Activated T-cell treated with anti-CD3 and anti-CD28 coated beads, Interleukin-2, amount 50 U/mL, for 4 hours (primary cell): ENCODE measurements at regions not wholly inside any gene's neighbourhood (a gene's known extent, or its start where the extent isn't known, plus 50 kb on each side); places are given as distances from the start of the nearest gene placed in this dataset.

Experiments
- ATAC-seq, 2 donors: fragments of 200-7000 bp; cut with Tn5 transposase; one replicate each; pipeline ENCODE4 v1.10.0; 2021
- DNase-seq: peaks from one replicate; pipeline ENCODE4 v3.0.0-alpha.2; 2020
- H3K27me3 Mint-ChIP-seq: one replicate; pipeline ENCODE4 v1.8.0; 2021; ENCODE audit warnings: low read depth, mixed read lengths
- H3K36me3 Mint-ChIP-seq: one replicate; pipeline ENCODE4 v1.8.0; 2022; ENCODE audit warnings: mixed read lengths; ENCODE audit not compliant: insufficient read depth
- H3K4me1 Mint-ChIP-seq: one replicate; pipeline ENCODE4 v1.8.0; 2021; ENCODE audit warnings: low read depth, mixed read lengths
- H3K4me3 Mint-ChIP-seq: one replicate; pipeline ENCODE4 v1.8.0; 2021; ENCODE audit warnings: mild to moderate bottlenecking, moderate library complexity, mixed read lengths
- H3K9me3 Mint-ChIP-seq: one replicate; pipeline ENCODE4 v1.8.0; 2021; ENCODE audit warnings: mixed read lengths

DNA sequence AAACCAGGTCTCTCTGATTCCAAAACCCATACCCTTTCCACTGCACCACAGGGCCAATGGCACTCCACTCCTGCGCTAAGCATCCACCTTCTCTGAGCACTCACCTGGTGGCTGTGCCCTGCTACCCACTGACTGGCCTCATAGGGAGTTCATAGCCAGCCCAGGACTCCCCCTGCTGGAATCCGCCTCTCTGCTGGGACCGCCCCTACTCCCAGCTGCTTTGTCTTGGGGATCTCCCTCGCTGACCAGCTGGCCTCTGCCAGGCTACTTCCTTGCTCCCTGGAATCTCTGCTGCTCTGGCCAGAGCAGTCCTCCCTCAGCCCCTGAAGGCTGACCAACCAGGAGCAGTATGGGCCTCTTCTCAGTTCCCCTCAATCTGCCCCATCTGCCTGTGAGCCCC lies 129.7 kb downstream of the FAXC start:
- H3K4me1 Mint-ChIP-seq, result no peaks in the 10 kb centered on the region
- no peaks in the 10 kb centered on the region for H3K9me3 Mint-ChIP-seq
- no peaks in the 10 kb centered on the region for H3K36me3 Mint-ChIP-seq
- DNase-seq (no peak), ATAC-seq (peak in 1 of 2 donors; percentile 25)
- peaks cover 2% of the 10 kb centered on the region for H3K27me3 Mint-ChIP-seq
- no peak overlapping the region for H3K4me3 Mint-ChIP-seq

DNA sequence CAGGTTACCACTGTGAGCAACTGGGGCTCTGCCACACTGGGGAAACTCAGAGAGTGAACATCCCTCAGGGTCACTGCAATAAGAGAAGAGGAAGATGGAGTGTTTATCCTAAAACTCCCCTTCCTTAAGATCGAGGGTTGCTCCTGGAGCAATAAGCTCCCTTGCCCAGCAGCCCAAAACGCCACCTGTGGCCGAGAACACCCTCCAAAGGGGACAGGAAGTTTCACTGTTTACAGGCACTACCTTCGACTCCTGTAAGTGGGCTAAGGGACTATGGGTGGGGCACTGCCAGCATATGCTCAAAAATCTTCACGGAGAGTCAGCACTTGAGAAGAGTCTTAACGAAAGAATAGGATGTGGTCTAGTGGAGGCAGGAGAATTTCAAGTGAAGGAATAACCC lies 132.5 kb downstream of the FAXC start:
- Mint-ChIP-seq H3K4me1 (no peaks in the 10 kb centered on the region), H3K9me3 (no peaks in the 10 kb centered on the region), H3K4me3 (no peak overlapping the region), H3K36me3 (no peaks in the 10 kb centered on the region), H3K27me3 (peaks cover 6% of the 10 kb centered on the region)
- DNase-seq (no peak), ATAC-seq (no peak)

DNA sequence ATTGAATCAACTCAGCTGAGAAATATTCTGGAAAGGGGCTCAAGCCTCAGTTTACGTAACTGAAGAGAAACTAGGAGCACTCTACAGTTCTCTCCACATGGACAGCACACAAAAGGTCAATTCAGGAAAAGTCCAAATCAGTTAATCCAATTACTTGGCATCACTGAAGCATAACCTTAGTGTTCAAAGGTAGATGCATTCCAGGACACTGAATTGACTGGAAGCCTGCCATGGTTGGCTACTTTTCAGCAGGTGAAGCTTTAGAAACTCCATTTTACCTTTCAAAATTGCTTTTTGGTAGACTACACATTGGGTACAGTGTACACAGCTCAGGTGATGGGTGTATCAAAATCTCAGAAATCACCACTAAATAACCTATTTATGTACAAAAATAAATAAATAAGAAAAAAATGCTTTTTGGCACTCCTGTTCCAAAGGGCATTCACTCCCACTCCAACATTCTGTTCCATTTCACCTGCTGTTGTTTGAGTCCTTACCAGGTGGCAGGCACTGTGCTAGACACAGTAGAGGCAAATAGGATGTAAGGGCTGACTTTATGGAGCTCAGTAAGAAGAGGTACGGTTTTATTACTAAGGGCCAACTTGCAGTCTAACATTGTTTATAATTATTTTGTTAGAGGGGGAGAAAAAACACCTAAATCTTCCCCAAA lies 153.4 kb downstream of the FAXC start:
- ATAC-seq, result no peak
- Mint-ChIP-seq H3K27me3 (peaks cover 3% of the 10 kb centered on the region), H3K36me3 (no peaks in the 10 kb centered on the region), H3K4me1 (no peaks in the 10 kb centered on the region), H3K4me3 (no peak overlapping the region), H3K9me3 (no peaks in the 10 kb centered on the region)
- DNase-seq, result no peak

DNA sequence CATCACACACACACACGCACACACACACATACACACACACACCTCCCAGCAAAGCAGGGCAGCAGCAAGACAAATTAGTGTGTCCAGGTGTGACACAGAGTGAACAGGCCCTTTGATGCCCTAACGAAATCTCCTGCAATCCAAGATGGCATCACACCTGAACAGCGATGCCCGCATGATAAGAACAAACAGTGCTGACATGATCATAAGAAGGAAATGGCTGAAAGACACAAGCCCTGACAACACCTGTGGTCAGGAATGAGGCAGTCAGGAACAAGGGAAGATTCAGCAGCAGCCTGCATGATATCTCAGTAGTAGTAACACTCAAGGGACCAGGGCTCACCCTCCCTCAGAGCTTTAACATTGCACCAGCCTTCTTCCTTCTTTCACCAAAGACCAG lies 156.9 kb downstream of the FAXC start:
- DNase-seq (no peak), ATAC-seq (no peak)
- Mint-ChIP-seq H3K4me1 (peaks cover 3% of the 10 kb centered on the region), H3K36me3 (no peaks in the 10 kb centered on the region), H3K27me3 (peaks cover 7% of the 10 kb centered on the region), H3K9me3 (no peaks in the 10 kb centered on the region), H3K4me3 (no peak overlapping the region)

DNA sequence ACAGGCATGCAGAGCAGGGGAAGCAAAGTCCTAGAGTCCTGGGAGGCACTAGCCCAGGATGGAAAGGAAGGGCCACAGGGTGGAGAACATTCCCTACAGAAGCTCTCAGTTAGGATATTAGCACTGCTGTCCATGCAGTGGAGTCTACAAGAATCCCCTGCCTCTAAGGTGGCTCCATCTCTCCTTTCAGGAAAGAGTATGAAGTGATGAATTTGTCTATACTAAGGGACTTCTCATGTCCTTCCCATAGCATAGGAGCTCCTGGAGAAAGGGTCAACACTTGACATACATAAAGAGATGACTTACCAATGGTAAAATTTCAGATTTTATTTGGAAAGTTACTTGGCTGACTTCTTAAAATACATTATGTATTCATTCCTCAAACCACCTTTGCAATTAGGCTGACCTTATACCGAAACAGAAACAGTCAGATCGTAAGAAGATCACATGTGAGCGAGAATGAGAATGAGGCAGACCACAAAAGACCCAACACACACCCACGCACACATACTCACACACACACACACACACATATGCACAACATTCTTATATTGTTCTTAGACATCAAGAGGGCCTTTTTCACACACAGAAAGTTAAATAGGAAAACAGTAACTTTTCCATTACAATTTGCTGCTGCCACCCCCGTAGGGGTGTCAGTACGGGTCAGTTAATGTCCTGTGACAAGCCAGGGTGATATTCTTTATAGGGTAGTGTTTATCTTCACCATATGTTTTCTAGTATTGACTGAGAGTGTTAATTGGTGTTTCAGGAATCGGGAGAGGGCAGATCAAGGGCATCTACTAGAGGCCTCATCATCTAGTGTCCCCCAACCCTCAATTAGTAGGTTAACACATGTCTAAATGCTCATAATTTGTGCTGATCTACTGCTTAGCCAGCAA lies 159.4 kb downstream of the FAXC start:
- Mint-ChIP-seq H3K4me1 (peaks cover 3% of the 10 kb centered on the region), H3K36me3 (no peaks in the 10 kb centered on the region), H3K9me3 (no peaks in the 10 kb centered on the region), H3K4me3 (no peak overlapping the region), H3K27me3 (peaks cover 8% of the 10 kb centered on the region)
- DNase-seq (no peak), ATAC-seq (peak in 1 of 2 donors; percentile 69)

DNA sequence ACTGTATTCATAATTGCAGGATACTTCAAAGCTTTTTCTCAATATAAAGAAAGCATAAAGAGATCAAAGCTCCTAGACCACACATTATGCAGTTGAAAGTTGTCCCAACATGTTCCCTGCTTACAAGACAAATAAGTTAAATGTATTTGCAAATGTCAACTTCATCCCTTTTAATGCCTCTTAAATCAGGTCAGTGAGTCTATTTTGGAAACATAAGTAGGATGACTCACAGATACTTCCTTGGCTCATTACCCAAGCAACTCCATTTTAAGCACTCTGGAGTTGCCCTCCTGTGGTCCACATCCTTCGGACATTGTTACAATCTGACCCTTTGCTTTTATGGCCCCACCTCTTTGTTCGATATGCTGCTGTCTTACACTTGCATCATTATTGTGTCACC lies 162.0 kb downstream of the FAXC start:
- no peaks in the 10 kb centered on the region for H3K9me3 Mint-ChIP-seq
- H3K36me3 Mint-ChIP-seq, result no peaks in the 10 kb centered on the region
- no peak for DNase-seq
- peaks cover 8% of the 10 kb centered on the region for H3K27me3 Mint-ChIP-seq
- H3K4me3 Mint-ChIP-seq, result no peak overlapping the region
- ATAC-seq, result no peak
- H3K4me1 Mint-ChIP-seq, result peaks cover 3% of the 10 kb centered on the region

DNA sequence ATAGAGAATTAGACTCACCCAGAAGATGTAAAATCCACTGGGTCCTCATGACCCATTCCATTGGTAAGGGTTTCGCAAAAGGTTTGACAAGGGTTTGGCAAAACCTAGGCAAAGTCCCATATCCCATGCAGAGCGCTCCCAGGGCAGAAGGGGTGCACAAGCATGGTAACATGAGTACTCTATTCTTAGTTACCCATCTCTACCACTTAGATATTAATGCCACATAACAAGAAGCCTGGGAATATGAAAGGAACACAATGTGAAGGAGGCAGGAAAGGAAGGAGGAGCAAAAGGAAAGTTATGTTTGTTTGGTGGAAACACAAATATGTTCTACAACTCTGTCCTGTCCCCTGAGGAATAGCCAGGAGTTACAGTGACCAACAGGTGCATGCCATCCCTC lies 163.1 kb downstream of the FAXC start:
- ATAC-seq (no peak), DNase-seq (no peak)
- peaks cover 2% of the 10 kb centered on the region for H3K9me3 Mint-ChIP-seq
- peaks cover 8% of the 10 kb centered on the region for H3K27me3 Mint-ChIP-seq
- H3K4me3 Mint-ChIP-seq, result no peak overlapping the region
- H3K36me3 Mint-ChIP-seq, result no peaks in the 10 kb centered on the region
- H3K4me1 Mint-ChIP-seq, result peaks cover 3% of the 10 kb centered on the region

DNA sequence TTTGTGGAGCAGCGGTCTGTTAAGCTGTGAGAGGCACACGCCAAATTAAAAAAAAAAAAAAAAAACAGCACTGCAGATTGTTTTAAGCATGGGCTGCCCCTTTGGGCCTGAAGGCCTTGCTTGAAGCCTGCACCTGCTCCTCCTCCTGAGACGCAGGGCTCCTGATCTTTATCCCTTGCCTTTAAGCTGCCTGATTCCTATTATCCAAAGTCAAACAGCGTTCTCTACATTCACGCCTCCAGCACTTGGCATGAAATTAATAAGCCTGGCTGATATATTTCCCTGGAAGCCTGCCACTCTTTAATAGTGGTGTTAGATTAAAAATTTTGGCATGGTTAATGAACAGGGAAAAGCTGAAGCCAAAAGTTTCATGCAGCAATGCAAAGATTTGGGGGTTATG lies 163.9 kb downstream of the FAXC start:
- Mint-ChIP-seq H3K4me1 (peaks cover 3% of the 10 kb centered on the region), H3K27me3 (peaks cover 4% of the 10 kb centered on the region), H3K9me3 (peaks cover 10% of the 10 kb centered on the region), H3K36me3 (no peaks in the 10 kb centered on the region), H3K4me3 (no peak overlapping the region)
- DNase-seq, result no peak
- no peak for ATAC-seq

DNA sequence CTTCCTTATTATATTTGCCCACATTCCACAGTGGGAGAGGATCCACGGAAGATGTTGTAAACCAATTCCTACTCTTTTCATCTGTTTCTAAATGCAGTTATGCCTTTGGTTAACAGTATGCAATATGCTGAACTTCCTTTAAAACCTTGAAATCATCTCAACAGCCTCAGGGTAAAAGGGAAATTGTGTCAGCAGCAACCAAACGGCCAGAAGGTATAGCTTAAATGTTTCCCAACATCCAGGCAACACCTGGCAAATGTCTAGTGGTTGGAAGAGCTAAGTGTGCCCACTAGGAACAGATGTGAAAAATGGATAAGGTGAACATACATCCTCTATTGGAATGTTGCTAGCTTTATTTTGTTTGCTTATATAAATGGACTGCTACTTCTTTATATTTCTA lies 164.8 kb downstream of the FAXC start:
- no peaks in the 10 kb centered on the region for H3K36me3 Mint-ChIP-seq
- DNase-seq, result no peak
- H3K27me3 Mint-ChIP-seq, result peaks cover 4% of the 10 kb centered on the region

DNA sequence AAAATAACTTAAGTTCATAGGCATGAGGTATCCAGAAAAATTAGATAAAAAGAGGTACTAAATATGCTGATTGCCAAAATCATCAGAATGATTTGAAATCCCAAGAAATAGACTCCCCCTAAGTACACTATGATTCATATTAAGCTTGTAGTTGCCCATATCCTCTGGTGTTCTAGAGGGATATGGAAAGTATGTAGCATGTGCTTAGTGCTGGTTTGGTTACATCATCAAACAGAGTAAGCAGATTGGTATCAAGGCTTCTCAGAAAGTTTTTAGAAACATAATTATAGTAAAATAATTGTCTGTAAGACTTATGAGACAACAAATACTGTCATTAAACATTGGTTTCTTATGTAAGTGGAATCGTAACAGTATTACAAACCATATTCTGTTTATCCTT lies 166.4 kb downstream of the FAXC start:
- ATAC-seq (no peak), DNase-seq (no peak)
- Mint-ChIP-seq H3K9me3 (peaks cover 24% of the 10 kb centered on the region), H3K27me3 (peaks cover 4% of the 10 kb centered on the region), H3K4me3 (no peak overlapping the region), H3K4me1 (no peaks in the 10 kb centered on the region), H3K36me3 (no peaks in the 10 kb centered on the region)

More for the DNA sequence above, 164.8 kb downstream of the FAXC start:
- Mint-ChIP-seq H3K4me3 (no peak overlapping the region), H3K4me1 (no peaks in the 10 kb centered on the region), H3K9me3 (peaks cover 16% of the 10 kb centered on the region)
- no peak for ATAC-seq

DNA sequence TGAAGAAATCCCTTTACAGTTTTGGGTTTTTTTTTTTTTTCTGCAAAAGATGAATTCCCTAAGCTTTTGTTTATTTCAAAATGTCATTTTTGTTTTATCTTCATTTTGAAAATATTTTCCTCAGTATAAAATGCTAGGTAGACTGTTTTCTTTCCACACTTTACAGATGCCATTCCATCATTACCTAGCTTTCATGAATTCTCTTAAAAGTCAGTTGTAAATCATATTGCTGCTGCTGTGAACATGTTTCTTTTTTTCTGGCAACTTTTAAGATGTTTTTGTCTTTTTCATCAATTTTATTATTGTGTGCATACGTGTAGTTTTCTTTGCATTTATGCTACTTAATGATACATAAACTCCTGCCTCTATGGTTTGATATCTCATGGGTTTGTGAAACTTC lies 168.3 kb downstream of the FAXC start:
- DNase-seq, result no peak
- Mint-ChIP-seq H3K36me3 (no peaks in the 10 kb centered on the region), H3K4me1 (no peaks in the 10 kb centered on the region), H3K4me3 (no peak overlapping the region), H3K9me3 (peaks cover 24% of the 10 kb centered on the region), H3K27me3 (peaks cover 4% of the 10 kb centered on the region)
- no peak for ATAC-seq

DNA sequence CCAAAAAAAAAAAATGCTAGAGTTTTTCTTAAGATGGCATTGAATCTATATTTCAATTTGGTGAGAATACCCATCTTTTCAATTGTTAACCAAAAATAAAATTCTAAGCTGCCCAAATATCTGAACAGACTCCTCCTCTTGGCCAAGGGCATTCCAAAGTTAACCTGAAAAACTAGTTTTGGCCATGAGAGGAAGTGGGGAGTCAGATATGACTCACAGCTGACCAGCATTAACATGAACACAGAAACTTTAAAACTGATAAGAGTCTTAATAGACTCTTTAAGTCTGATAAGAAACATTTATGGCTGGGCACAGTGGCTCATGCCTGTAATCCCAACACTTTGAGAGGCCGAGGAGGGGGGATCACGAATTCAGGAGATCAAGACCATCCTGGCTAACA lies 171.3 kb downstream of the FAXC start:
- ATAC-seq (no peak), DNase-seq (no peak)
- Mint-ChIP-seq H3K36me3 (no peaks in the 10 kb centered on the region), H3K27me3 (no peaks in the 10 kb centered on the region), H3K4me3 (no peak overlapping the region), H3K9me3 (peaks cover 24% of the 10 kb centered on the region), H3K4me1 (no peaks in the 10 kb centered on the region)

DNA sequence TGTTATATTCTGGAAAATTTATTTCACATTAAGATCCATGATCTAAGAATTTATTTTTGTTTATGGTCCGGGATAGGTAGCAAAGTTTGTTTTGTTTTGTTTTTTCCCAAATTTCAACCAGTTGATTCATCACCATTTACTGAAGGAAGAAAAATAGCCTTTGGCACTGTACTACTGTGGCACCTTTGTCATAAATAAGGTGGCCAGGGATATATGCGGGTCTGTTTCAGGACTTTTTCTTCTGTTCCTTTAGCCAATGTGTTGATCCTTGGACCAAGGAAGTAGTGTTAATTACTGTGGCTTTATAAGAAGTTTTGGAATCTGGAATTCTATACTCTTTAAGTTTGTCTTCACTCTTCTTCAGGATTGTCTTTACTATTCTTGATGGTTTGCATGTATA lies 171.7 kb downstream of the FAXC start:
- H3K36me3 Mint-ChIP-seq, result no peaks in the 10 kb centered on the region
- ATAC-seq, result no peak
- H3K4me1 Mint-ChIP-seq, result no peaks in the 10 kb centered on the region
- DNase-seq, result no peak
- peaks cover 24% of the 10 kb centered on the region for H3K9me3 Mint-ChIP-seq
- H3K27me3 Mint-ChIP-seq, result no peaks in the 10 kb centered on the region
- no peak overlapping the region for H3K4me3 Mint-ChIP-seq

DNA sequence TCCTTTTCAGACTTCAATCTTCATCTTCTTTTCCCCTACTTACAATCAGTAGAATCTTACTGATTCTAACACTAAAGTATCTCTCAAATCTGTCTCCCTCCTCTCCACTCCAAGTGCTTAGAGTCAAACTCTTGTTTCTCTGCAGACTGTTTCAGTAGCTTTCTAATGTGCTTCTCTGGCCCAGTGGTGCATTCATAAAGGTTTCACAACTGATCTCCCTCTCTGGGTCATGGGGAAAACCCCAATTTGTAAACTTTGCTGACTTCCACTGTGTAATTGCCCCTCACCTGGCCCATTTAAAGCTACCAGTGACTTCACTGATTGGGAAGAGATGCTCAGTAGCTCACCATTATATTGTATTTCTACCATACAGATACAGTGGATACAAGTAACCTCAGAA lies 183.6 kb downstream of the FAXC start:
- H3K36me3 Mint-ChIP-seq, result no peaks in the 10 kb centered on the region
- ATAC-seq, result no peak
- H3K9me3 Mint-ChIP-seq, result no peaks in the 10 kb centered on the region
- peaks cover 5% of the 10 kb centered on the region for H3K27me3 Mint-ChIP-seq
- H3K4me3 Mint-ChIP-seq, result no peak overlapping the region
- DNase-seq, result no peak
- no peaks in the 10 kb centered on the region for H3K4me1 Mint-ChIP-seq

DNA sequence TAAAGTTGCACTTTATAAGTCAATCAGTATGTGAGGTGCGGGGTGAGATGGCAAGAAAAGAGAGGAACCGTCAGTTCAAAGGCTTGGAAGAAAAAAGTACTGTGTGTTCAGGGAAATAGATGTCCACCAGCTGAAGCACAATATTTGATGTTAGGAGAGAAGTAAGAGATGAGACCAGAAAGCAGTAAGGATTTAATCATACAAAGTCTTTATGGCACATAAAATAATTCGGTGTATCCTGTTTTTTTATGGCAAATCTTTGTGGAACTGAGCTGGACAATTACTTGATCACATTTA lies 197.2 kb downstream of the FAXC start:
- no peak for ATAC-seq
- no peaks in the 10 kb centered on the region for H3K36me3 Mint-ChIP-seq
- DNase-seq, result no peak
- peaks cover 2% of the 10 kb centered on the region for H3K27me3 Mint-ChIP-seq
- no peaks in the 10 kb centered on the region for H3K4me1 Mint-ChIP-seq
- no peaks in the 10 kb centered on the region for H3K9me3 Mint-ChIP-seq
- no peak overlapping the region for H3K4me3 Mint-ChIP-seq
